NB4 (cell line): ENCODE measurements at regions not wholly inside any gene's neighbourhood (a gene's known extent, or its start where the extent isn't known, plus 50 kb on each side); places are given as distances from the start of the nearest gene placed in this dataset.
"Not testable (repeated sequence)": the region's sequence is repeated elsewhere in the genome, so short reads cannot be mapped to it uniquely, and the experiment has no call there.

Experiments used
- DNase-seq: peaks from one replicate; pipeline ENCODE4 v3.0.0; 2010; ENCODE audit warnings: low read depth
- H3K4me3 ChIP-seq: one replicate; pipeline ENCODE4 v1.5.1; 2011; ENCODE audit warnings: mild to moderate bottlenecking, low read depth, low read length, moderate library complexity
- CTCF ChIP-seq: IDR thresholded peaks from one replicate; pipeline ENCODE4 v1.5.1; 2012; ENCODE audit warnings: low read depth, low read length
- MAX ChIP-seq: IDR thresholded peaks from 2 replicates; pipeline ENCODE4 v1.6.1; 2011; ENCODE audit warnings: low read depth, low read length
- MYC ChIP-seq: IDR thresholded peaks from 2 replicates; pipeline ENCODE4 v1.6.1; 2011; ENCODE audit warnings: low read depth, low read length
- POLR2A ChIP-seq: IDR thresholded peaks from 2 replicates; pipeline ENCODE4 v1.6.1; 2011; ENCODE audit warnings: mild to moderate bottlenecking; ENCODE audit not compliant: insufficient read length; ENCODE audit errors: extremely low read depth

- no peak overlapping the region for H3K4me3 ChIP-seq
- TF ChIP-seq CTCF (no peak), POLR2A (no peak)
These were observed 64.0 kb upstream of the STC2 start for GRCh38 chr5:173392172-173392571.

GRCh38 chr5:173391031-173391430 lies 62.8 kb upstream of the STC2 start:
- DNase-seq: no peak
- H3K4me3 ChIP-seq: no peak overlapping the region
- TF ChIP-seq CTCF (no peak), MYC (no peak), MAX (no peak), POLR2A (no peak)

More at GRCh38 chr5:173392172-173392571, 64.0 kb upstream of the STC2 start:
- no peak for DNase-seq

- DNase-seq: not testable (repeated sequence)
These were observed 59.1 kb upstream of the STC2 start for GRCh38 chr5:173387293-173387692.

GRCh38 chr5:173385832-173386360 lies 57.7 kb upstream of the STC2 start:
- TF ChIP-seq MAX: no peak
- TF ChIP-seq CTCF: no peak
- TF ChIP-seq POLR2A: no peak
- TF ChIP-seq MYC: no peak
- no peak for DNase-seq
- H3K4me3 ChIP-seq: no peak overlapping the region

More at GRCh38 chr5:173387293-173387692, 59.1 kb upstream of the STC2 start:
- not testable (repeated sequence) for H3K4me3 ChIP-seq

GRCh38 chr5:173383711-173384110 lies 55.5 kb upstream of the STC2 start:
- DNase-seq: no peak
- no peak for TF ChIP-seq MYC
- TF ChIP-seq CTCF: no peak
- TF ChIP-seq MAX: no peak
- TF ChIP-seq POLR2A: no peak
- H3K4me3 ChIP-seq: no peak overlapping the region

GRCh38 chr5:173378727-173379126 lies 50.5 kb upstream of the STC2 start:
- DNase-seq: no peak
- no peak for TF ChIP-seq CTCF
- TF ChIP-seq MAX: no peak
- no peak for TF ChIP-seq POLR2A
- TF ChIP-seq MYC: no peak
- no peak overlapping the region for H3K4me3 ChIP-seq
